Colonic mucosa (tissue), 4 donors: ENCODE measurements at regions not wholly inside any gene's neighbourhood (a gene's known extent, or its start where the extent isn't known, plus 50 kb on each side); places are given as distances from the start of the nearest gene placed in this dataset.
"Not testable (repeated sequence)": the region's sequence is repeated elsewhere in the genome, so short reads cannot be mapped to it uniquely, and the experiment has no call there.

Experiments used
- DNase-seq: peaks from one replicate; pipeline ENCODE4 v3.0.0-alpha.2; 2020
- H3K27ac ChIP-seq: fragments of 200-600 bp; one replicate; pipeline ENCODE4 v1.8.0; 2021
- H3K27me3 ChIP-seq: fragments of 200-600 bp; one replicate; pipeline ENCODE4 v1.8.0; 2021
- H3K36me3 ChIP-seq: fragments of 200-600 bp; one replicate; pipeline ENCODE4 v1.8.0; 2021
- H3K4me1 ChIP-seq: fragments of 200-600 bp; one replicate; pipeline ENCODE4 v1.8.0; 2021; ENCODE audit warnings: mild to moderate bottlenecking
- H3K4me3 ChIP-seq: fragments of 200-600 bp; one replicate; pipeline ENCODE4 v1.8.0; 2021
- H3K9ac ChIP-seq, 2 donors: one replicate each; pipeline ENCODE4 v1.7.0; 2013; ENCODE audit warnings: control low read depth in 2 of 2, low read depth in 2 of 2, low read length in 2 of 2
- H3K9me3 ChIP-seq: fragments of 200-600 bp; one replicate; pipeline ENCODE4 v1.8.0; 2021
- CTCF ChIP-seq: fragments of 200-600 bp; IDR thresholded peaks from one replicate; pipeline ENCODE4 v1.8.0; 2022; ENCODE audit warnings: antibody characterized with exemption, mild to moderate bottlenecking
- intact Hi-C: fragments of 100-400 bp; cut with DNase I; formaldehyde crosslinking; loops from one replicate; pipeline ENCODE4 v1.14.1; 2022
- donor health status: healthy.
- donor health status: DM: no; HTN: no; CAD: no.
- donor health status: DM: no; HTN: no; CAD: no.

- H3K4me1 ChIP-seq: no peaks in the 10 kb centered on the region
- no peaks in the 10 kb centered on the region for H3K36me3 ChIP-seq
- H3K27me3 ChIP-seq: no peaks in the 10 kb centered on the region
- no peak for TF ChIP-seq CTCF
- H3K27ac ChIP-seq: no peak overlapping the region
- intact Hi-C loops: no loop called here
- no peak overlapping the region for H3K9ac ChIP-seq
- no peak overlapping the region for H3K4me3 ChIP-seq
- DNase-seq: no peak
- no peaks in the 10 kb centered on the region for H3K9me3 ChIP-seq
Measured at GRCh38 chr4:84263415-84263814, 235.7 kb downstream of the NKX6-1 start.

GRCh38 chr4:84260495-84260894, 238.6 kb downstream of the NKX6-1 start:
- Histone ChIP-seq H3K9me3 (no peaks in the 10 kb centered on the region), H3K4me3 (no peak overlapping the region), H3K27ac (no peak overlapping the region), H3K27me3 (no peaks in the 10 kb centered on the region), H3K9ac (no peak overlapping the region), H3K4me1 (no peaks in the 10 kb centered on the region), H3K36me3 (no peaks in the 10 kb centered on the region)
- DNase-seq: no peak
- TF ChIP-seq CTCF: no peak
- intact Hi-C loops: no loop called here

GRCh38 chr4:84258905-84259830, 239.9 kb downstream of the NKX6-1 start:
- no peaks in the 10 kb centered on the region for H3K9me3 ChIP-seq
- H3K27ac ChIP-seq: no peak overlapping the region
- H3K4me3 ChIP-seq: no peak overlapping the region
- no peaks in the 10 kb centered on the region for H3K27me3 ChIP-seq
- H3K36me3 ChIP-seq: no peaks in the 10 kb centered on the region
- peak; percentile 42 for TF ChIP-seq CTCF
- no peaks in the 10 kb centered on the region for H3K4me1 ChIP-seq
- DNase-seq: no peak
- intact Hi-C loops: no loop called here
- H3K9ac ChIP-seq: no peak overlapping the region

GRCh38 chr4:84254537-84254936, 244.6 kb downstream of the NKX6-1 start:
- intact Hi-C loops: no loop called here

GRCh38 chr4:84249521-84249920, 249.6 kb downstream of the NKX6-1 start:
- no peak for TF ChIP-seq CTCF
- no peak for DNase-seq
- intact Hi-C loops: no loop called here
- no peaks in the 10 kb centered on the region for H3K36me3 ChIP-seq
- H3K27ac ChIP-seq: no peak overlapping the region
- H3K9ac ChIP-seq: no peak overlapping the region
- no peak overlapping the region for H3K4me3 ChIP-seq
- no peaks in the 10 kb centered on the region for H3K4me1 ChIP-seq
- no peaks in the 10 kb centered on the region for H3K27me3 ChIP-seq
- H3K9me3 ChIP-seq: no peaks in the 10 kb centered on the region

More at GRCh38 chr4:84254537-84254936, 244.6 kb downstream of the NKX6-1 start:
- Histone ChIP-seq H3K27ac (no peak overlapping the region), H3K4me3 (no peak overlapping the region), H3K9me3 (no peaks in the 10 kb centered on the region), H3K27me3 (no peaks in the 10 kb centered on the region), H3K36me3 (no peaks in the 10 kb centered on the region), H3K4me1 (no peaks in the 10 kb centered on the region), H3K9ac (no peak overlapping the region)
- TF ChIP-seq CTCF: no peak
- no peak for DNase-seq

- intact Hi-C loops, H3K9ac ChIP-seq, H3K27me3 ChIP-seq, H3K4me3 ChIP-seq, H3K4me1 ChIP-seq, H3K36me3 ChIP-seq, H3K27ac ChIP-seq, H3K9me3 ChIP-seq, DNase-seq: not testable (repeated sequence)
Measured at GRCh38 chr4:84245042-84245441, 254.1 kb downstream of the NKX6-1 start.

GRCh38 chr4:84244346-84244801, 254.7 kb downstream of the NKX6-1 start:
- intact Hi-C loops, DNase-seq: not testable (repeated sequence)

More at GRCh38 chr4:84244346-84244801, 254.7 kb downstream of the NKX6-1 start:
- not testable (repeated sequence) for H3K4me3 ChIP-seq, H3K9ac ChIP-seq, H3K4me1 ChIP-seq, H3K36me3 ChIP-seq, H3K27ac ChIP-seq, H3K27me3 ChIP-seq, H3K9me3 ChIP-seq
